ENCODE measurements at regions not wholly inside any gene's neighbourhood (a gene's known extent, or its start where the extent isn't known, plus 50 kb on each side); places are given as distances from the start of the nearest gene placed in this dataset.
"Not testable (repeated sequence)": the region's sequence is repeated elsewhere in the genome, so short reads cannot be mapped to it uniquely, and the experiment has no call there.

DNA sequence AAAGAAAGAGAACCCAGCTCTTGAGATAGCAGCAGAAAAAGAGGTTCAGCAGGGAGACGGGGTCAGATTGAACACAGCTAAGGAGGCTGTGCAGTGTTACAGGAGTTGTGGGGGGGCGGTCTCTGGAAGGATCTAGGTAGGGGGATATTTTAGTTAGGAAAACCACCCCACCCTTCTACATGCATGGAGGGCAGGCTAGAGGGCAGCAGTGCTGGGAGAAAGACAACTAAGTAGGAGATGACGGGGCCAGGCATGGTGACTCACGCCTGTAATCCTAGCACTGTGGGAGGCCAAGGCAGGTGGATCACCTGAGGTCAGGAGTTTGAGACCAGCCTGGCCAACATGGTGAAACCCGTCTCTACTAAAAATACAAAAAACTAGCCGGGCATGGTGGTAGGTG, 80.7 kb upstream of the KCNMA1 start:
- H3K9me3 Mint-ChIP-seq; H3K27ac Mint-ChIP-seq; H3K4me3 Mint-ChIP-seq; H3K36me3 Mint-ChIP-seq (ENCODE audit: low read depth); intact Hi-C loops (cut with micrococcal nuclease); DNase-seq (ENCODE audit: low spot score); H3K27me3 Mint-ChIP-seq (ENCODE audit: insufficient read depth); H3K4me1 Mint-ChIP-seq (ENCODE audit: low read depth): not testable (repeated sequence)

DNA sequence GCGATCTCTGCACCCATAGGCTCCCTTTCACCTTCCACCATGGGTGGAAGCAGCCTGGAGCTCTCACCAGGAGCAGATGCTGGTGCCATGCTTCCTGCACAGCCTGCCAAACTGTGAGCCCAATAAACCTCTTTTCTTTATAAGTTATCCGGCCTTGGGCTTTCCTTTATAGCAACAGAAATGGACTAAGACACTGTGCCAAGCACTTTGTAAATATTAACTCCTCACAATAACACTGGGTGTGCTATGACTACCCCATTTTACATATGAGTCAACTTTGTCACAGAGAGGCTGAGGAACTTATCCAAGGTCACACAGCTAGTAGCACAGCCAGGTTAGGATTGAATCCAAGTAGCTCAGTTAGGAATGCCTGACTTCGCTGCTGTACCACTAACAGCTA, 79.7 kb upstream of the KCNMA1 start:
- Mint-ChIP-seq H3K4me1 (ENCODE audit: low read depth) (peaks cover 7% of the 10 kb centered on the region), H3K27ac (no peak overlapping the region), H3K4me3 (no peak overlapping the region), H3K27me3 (ENCODE audit: insufficient read depth) (peaks cover 8% of the 10 kb centered on the region), H3K9me3 (no peaks in the 10 kb centered on the region), H3K36me3 (ENCODE audit: low read depth) (no peaks in the 10 kb centered on the region)
- intact Hi-C loops (cut with micrococcal nuclease): no loop called here
- DNase-seq (ENCODE audit: low spot score): no peak

DNA sequence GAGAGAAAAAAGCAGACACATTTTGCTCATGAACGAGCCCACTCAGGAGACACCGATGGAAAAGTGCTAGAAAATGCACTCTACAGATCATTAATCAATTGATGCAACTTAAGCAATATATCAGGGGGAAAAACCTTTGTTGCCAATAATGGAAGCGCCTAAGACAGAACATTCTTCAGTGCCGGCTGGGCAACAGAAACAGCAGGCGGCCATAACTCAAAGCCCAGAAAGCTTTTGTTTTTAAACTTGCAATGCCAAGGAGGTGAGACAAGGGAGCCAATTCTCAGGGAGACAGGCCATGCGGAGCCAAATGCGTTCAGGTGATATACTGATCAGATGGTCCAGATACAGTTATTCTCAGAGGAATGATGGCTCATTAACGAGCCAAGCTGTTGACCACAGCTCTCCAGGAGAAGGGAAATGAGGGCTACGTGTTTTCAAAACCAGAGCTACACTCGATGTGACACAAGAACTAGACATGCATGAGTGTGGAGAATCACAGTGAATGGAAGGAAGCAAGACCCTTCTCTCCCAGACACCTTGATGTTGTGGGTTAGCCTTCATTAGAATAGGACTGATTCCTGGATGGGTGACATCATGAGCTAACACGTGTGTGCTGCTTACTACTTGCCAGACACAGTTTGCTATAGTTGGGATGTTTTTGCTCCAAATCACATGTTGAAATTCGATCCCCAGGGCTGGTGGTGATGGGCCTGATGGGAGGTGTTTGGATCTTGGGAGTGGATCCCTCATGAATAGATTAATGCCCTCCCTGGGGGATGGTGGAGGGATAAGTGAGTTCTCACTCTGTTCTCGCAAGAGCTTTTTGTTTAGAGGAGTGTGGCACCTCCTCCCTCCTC, 79.1 kb upstream of the KCNMA1 start:
- Mint-ChIP-seq H3K27me3 (ENCODE audit: insufficient read depth) (peaks cover 11% of the 10 kb centered on the region), H3K9me3 (no peaks in the 10 kb centered on the region), H3K27ac (no peak overlapping the region), H3K4me3 (no peak overlapping the region), H3K4me1 (ENCODE audit: low read depth) (peaks cover 8% of the 10 kb centered on the region), H3K36me3 (ENCODE audit: low read depth) (no peaks in the 10 kb centered on the region)
- DNase-seq (ENCODE audit: low spot score): no peak
- intact Hi-C loops (cut with micrococcal nuclease): no loop called here

DNA sequence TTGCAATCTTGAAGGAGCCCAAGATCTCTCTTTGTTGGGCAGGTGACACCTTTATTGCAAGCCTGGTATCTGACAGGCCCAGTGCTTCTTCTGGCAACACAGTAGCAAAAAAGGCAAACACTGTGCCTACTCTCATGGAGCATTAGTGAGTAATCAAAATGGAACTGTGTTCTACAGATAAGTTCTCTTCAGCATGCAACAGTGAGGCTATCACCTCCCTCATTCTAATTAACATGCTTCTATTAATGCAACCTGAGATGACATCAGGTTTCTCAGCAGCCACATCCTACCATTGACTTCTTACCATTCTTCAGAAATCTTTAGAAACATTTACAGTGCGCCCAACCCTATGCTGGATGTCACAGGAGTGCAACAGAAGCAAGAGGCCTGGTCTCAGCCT, 77.9 kb upstream of the KCNMA1 start:
- intact Hi-C loops (cut with micrococcal nuclease): loop anchor here (1.0 kb wide), 2 partner anchors 41 to 122 kb away; no protein-coding TSS in a partner anchor
- peaks cover 19% of the 10 kb centered on the region for H3K27me3 Mint-ChIP-seq (ENCODE audit: insufficient read depth)
- no peaks in the 10 kb centered on the region for H3K9me3 Mint-ChIP-seq
- no peak for DNase-seq (ENCODE audit: low spot score)
- H3K4me3 Mint-ChIP-seq: no peak overlapping the region
- no peak overlapping the region for H3K27ac Mint-ChIP-seq
- no peaks in the 10 kb centered on the region for H3K36me3 Mint-ChIP-seq (ENCODE audit: low read depth)
- peaks cover 12% of the 10 kb centered on the region for H3K4me1 Mint-ChIP-seq (ENCODE audit: low read depth)

DNA sequence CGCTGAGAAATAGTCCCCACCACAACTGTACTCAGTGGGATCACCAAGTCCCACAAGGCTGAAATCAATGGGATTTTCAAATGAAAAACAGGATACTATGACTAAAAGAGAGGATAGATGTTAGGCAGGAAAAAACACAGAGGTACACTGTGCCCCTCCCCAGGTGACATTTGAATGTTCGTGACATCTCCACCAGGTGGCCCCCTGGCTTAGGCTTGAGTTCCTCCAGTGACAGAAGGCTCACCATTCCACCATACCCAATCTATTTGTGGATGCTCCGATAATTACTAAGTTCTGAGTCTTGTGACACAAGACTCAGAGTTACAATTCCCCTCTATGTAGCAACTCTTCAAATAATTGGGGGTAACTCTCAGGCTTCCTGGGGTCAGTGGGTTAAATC, 77.5 kb upstream of the KCNMA1 start:
- no peak for DNase-seq (ENCODE audit: low spot score)
- no peaks in the 10 kb centered on the region for H3K36me3 Mint-ChIP-seq (ENCODE audit: low read depth)
- intact Hi-C loops (cut with micrococcal nuclease): loop anchor here (1.0 kb wide), 2 partner anchors 41 to 122 kb away; no protein-coding TSS in a partner anchor
- H3K27ac Mint-ChIP-seq: no peak overlapping the region
- peaks cover 19% of the 10 kb centered on the region for H3K27me3 Mint-ChIP-seq (ENCODE audit: insufficient read depth)
- peaks cover 12% of the 10 kb centered on the region for H3K4me1 Mint-ChIP-seq (ENCODE audit: low read depth)
- H3K9me3 Mint-ChIP-seq: no peaks in the 10 kb centered on the region
- no peak overlapping the region for H3K4me3 Mint-ChIP-seq

DNA sequence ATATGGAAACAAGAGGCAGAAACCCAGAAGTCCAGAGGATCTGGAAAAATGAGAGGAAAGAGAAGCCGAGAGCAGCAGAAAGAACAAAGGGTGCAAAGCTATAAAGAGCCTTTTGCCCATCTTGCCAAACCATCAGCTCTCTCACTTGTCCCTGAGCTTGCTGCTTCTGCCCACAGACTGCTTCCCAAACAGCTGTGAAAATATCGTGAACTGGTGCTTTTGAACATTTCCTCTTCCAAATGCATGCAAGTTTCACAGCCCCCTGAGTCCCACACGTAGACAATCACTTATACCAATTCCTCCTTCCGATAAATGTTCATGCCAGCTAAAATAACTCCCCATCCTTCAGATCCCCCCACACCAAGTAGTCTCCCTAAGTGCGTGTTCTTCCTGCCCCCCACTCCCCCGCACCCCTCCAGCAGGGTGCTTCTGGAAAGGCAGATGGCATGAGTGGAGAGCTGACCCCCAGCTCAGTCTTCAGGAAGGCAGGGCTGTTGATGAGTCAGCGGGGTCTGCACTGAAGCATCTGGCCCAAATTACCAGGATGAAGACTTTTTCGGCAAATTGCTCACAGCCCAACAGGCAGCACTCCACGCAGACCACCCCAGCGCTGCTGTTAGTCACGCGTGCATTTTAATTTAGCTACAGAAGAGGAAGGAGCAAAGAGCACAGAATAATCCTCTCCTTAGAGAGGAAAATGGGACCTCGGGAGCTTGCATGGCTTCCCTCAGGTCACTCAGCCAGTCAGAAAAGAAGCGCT, 76.1 kb upstream of the KCNMA1 start:
- intact Hi-C loops (cut with micrococcal nuclease): no loop called here
- H3K36me3 Mint-ChIP-seq (ENCODE audit: low read depth): no peaks in the 10 kb centered on the region
- H3K4me1 Mint-ChIP-seq (ENCODE audit: low read depth): peaks cover 5% of the 10 kb centered on the region
- peaks cover 21% of the 10 kb centered on the region for H3K27me3 Mint-ChIP-seq (ENCODE audit: insufficient read depth)
- no peak overlapping the region for H3K4me3 Mint-ChIP-seq
- no peaks in the 10 kb centered on the region for H3K9me3 Mint-ChIP-seq
- DNase-seq (ENCODE audit: low spot score): no peak
- no peak overlapping the region for H3K27ac Mint-ChIP-seq

DNA sequence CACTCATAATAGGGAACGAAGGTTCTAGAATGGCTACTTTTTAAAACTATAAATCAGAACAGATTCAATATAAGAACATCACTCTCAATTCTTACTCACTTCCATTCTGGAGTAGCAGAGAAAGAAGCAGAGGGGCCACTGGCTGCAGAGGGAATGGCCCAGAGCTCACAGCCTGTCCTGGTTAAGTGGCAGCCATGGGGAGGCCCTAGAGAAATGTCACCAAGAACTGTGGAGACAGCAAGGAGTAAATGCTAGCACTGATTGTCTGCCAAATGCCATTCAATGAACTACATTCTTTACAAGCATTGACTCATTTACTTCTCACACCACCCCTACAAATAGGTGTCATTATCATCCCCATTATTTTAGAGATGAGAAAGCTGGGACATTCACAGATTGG, 74.6 kb upstream of the KCNMA1 start:
- no peak for DNase-seq (ENCODE audit: low spot score)
- intact Hi-C loops (cut with micrococcal nuclease): no loop called here
- Mint-ChIP-seq H3K4me3 (no peak overlapping the region), H3K27me3 (ENCODE audit: insufficient read depth) (peaks cover 26% of the 10 kb centered on the region), H3K27ac (no peak overlapping the region), H3K36me3 (ENCODE audit: low read depth) (no peaks in the 10 kb centered on the region), H3K4me1 (ENCODE audit: low read depth) (peaks cover 5% of the 10 kb centered on the region), H3K9me3 (no peaks in the 10 kb centered on the region)

DNA sequence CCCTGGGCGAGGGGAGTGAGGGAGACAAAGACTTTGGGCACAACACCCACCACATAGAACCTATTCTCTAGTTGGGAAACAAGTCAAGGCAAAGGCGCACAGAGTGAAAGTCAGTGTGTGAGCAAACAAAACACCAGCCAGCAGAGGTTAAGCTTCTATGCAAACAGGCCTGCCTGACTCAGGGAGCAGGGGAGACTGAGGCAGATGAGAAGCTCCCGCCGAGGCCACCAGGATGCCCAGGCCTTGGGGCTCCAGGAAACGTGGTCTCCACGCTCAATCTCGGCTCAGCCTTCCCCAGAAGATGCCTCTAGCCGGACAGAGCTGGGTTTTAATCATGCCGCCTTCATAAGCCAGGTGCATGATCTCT, 74.1 kb upstream of the KCNMA1 start:
- Mint-ChIP-seq H3K4me3 (no peak overlapping the region), H3K36me3 (ENCODE audit: low read depth) (no peaks in the 10 kb centered on the region), H3K4me1 (ENCODE audit: low read depth) (peaks cover 5% of the 10 kb centered on the region), H3K27me3 (ENCODE audit: insufficient read depth) (peaks cover 31% of the 10 kb centered on the region), H3K27ac (no peak overlapping the region), H3K9me3 (no peaks in the 10 kb centered on the region)
- no peak for DNase-seq (ENCODE audit: low spot score)
- intact Hi-C loops (cut with micrococcal nuclease): loop anchor here (1.0 kb wide), 2 partner anchors 537 to 546 kb away; no protein-coding TSS in a partner anchor

DNA sequence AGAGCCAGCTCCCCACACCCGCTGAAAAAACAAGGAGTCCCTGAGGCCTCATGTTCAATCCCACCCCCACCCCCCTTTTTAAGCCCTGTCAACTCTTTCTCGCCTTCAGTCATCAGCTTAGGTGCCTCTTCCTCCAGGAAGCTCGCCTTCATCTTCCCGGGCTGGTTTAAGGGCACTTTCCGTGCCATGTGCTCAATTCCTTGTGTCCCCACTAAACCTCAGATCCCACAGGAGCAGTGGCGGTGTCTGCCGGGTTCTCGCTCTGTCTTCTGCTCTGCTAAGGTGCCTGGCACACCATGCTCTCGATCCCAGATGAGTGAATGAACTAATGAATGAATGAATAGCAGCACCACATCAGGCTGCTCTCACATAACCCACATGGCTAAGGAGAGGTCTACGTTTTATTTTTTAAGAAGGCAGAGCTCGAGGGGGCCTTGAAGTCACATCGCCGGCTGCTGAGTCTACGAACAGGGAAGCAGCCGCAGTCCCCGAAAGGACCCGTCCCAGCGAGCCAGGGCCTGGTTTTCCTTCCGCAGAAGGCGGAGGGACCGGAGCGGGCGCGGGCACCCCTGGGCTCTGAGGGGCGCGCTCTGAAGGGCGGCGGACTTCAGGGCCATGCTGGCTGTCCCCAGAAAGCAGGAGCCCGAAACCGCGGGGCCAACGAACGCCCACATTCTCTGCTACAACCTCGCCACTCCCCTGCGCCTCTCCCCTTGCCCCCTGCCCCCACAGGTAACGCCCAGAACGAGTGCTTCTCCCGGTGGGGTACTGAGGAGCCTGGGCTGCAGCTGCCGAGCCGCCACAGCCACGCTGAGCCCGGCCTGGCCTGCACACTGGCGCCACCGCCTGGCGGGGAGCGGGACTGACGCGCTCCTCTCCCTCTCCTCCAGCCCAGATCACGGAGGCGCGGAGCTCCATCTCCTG, 73.4 kb upstream of the KCNMA1 start:
- Mint-ChIP-seq H3K4me3 (peak overlapping the region; percentile 30), H3K27ac (no peak overlapping the region), H3K4me1 (ENCODE audit: low read depth) (peaks cover 5% of the 10 kb centered on the region), H3K27me3 (ENCODE audit: insufficient read depth) (peaks cover 32% of the 10 kb centered on the region), H3K36me3 (ENCODE audit: low read depth) (no peaks in the 10 kb centered on the region), H3K9me3 (no peaks in the 10 kb centered on the region)
- peak; percentile 59 for DNase-seq (ENCODE audit: low spot score)
- intact Hi-C loops (cut with micrococcal nuclease): loop anchor here (1.0 kb wide), 2 partner anchors 537 to 546 kb away; no protein-coding TSS in a partner anchor

DNA sequence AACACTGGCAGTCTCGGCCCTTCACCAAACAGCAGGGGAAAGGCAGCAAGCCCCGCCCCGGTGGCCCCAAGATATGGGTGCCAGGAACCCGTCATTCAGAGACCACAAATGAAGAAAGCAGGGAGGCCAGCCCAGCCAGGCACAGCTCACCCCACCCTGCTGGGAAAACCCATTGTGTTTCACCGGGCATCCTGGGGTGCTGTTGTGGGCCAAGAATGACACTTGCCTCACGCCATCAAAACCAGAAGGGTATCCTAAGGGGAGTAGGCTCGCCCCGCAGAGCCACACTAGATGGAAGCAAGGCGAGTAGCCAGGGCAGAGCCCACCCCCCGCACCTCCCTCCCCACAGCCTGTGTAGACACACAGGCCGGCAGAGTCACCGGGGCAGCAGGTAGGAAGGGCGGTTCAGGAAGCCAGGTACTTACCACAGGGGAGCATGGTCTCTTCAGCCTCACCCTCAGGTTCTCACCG, 72.5 kb upstream of the KCNMA1 start:
- DNase-seq (ENCODE audit: low spot score): no peak
- H3K36me3 Mint-ChIP-seq (ENCODE audit: low read depth): no peaks in the 10 kb centered on the region
- intact Hi-C loops (cut with micrococcal nuclease): no loop called here

DNA sequence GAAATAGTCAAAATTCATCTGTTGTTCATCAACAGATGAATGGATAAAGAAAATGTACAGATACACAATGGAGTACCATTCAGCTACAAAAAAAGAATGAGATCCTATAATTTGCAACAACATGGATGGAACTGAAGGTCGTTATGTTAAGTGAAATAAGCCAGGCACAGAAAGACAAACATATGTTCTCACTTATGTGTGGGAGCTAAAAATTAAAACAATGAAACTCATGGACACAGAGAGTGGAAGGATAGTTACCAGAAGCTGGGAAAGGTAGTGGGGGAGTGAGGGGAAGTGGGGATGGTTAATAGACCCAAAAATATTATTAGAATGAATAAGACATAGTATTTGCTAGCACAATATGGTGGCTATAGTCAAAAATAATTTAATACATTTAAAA, 70.0 kb upstream of the KCNMA1 start:
- Mint-ChIP-seq H3K27me3 (ENCODE audit: insufficient read depth) (peaks cover 33% of the 10 kb centered on the region), H3K27ac (no peak overlapping the region), H3K4me3 (no peak overlapping the region), H3K9me3 (no peaks in the 10 kb centered on the region), H3K4me1 (ENCODE audit: low read depth) (peaks cover 5% of the 10 kb centered on the region), H3K36me3 (ENCODE audit: low read depth) (no peaks in the 10 kb centered on the region)
- no peak for DNase-seq (ENCODE audit: low spot score)
- intact Hi-C loops (cut with micrococcal nuclease): no loop called here

More for the DNA sequence above, 72.5 kb upstream of the KCNMA1 start:
- Mint-ChIP-seq H3K27me3 (ENCODE audit: insufficient read depth) (peaks cover 37% of the 10 kb centered on the region), H3K9me3 (no peaks in the 10 kb centered on the region), H3K27ac (no peak overlapping the region), H3K4me1 (ENCODE audit: low read depth) (peaks cover 5% of the 10 kb centered on the region), H3K4me3 (no peak overlapping the region)

DNA sequence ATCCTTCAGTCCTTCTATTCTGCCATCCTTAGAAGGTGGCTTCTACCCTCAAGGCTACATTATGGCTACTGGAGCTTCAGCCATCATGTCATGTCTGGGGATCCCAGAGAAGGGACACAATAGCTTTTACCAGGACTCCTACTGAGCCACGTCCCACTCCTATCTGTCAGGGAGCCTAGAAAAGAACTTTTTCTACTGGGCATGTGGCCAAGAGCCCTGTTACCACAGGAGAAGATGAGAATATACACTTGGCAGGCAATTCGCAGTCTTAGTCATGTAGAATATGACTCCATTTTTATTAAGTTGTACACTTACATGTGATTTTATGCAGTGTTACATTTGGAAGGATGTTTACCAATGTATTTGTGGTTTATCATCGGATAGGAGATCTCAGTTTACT, 64.6 kb upstream of the KCNMA1 start:
- Mint-ChIP-seq H3K27ac (no peak overlapping the region), H3K4me1 (ENCODE audit: low read depth) (no peaks in the 10 kb centered on the region), H3K9me3 (no peaks in the 10 kb centered on the region), H3K4me3 (no peak overlapping the region), H3K36me3 (ENCODE audit: low read depth) (no peaks in the 10 kb centered on the region), H3K27me3 (ENCODE audit: insufficient read depth) (peaks cover 21% of the 10 kb centered on the region)
- intact Hi-C loops (cut with micrococcal nuclease): no loop called here
- DNase-seq (ENCODE audit: low spot score): no peak
